HL-60 (cell line): ENCODE measurements at regions not wholly inside any gene's neighbourhood (a gene's known extent, or its start where the extent isn't known, plus 50 kb on each side); places are given as distances from the start of the nearest gene placed in this dataset.

Experiments used
- DNase-seq, 2 experiments: peaks; one replicate each; pipeline ENCODE4 v3.0.0-alpha.2; 2010 to 2020; ENCODE audit warnings: low read depth in 1 of 2, low spot score in 1 of 2
- H3K27ac ChIP-seq: fragments of 250-450 bp; sonication (Bioruptor Pico); replicated peaks from 2 replicates; pipeline ENCODE4 v1.5.1; 2020; ENCODE audit warnings: mild to moderate bottlenecking, moderate library complexity
- H3K27me3 ChIP-seq: fragments of 250-450 bp; sonication (Bioruptor Pico); 2 replicates; pipeline ENCODE4 v1.5.1; 2021; ENCODE audit warnings: mild to moderate bottlenecking, moderate library complexity; ENCODE audit not compliant: insufficient read depth, poor library complexity, severe bottlenecking
- H3K4me3 ChIP-seq: replicated peaks from 2 replicates; pipeline ENCODE4 v1.5.1; 2011; ENCODE audit warnings: mild to moderate bottlenecking, control low read depth, low read length; ENCODE audit not compliant: insufficient read depth
- CTCF ChIP-seq: IDR thresholded peaks from one replicate; pipeline ENCODE4 v1.5.1; 2011; ENCODE audit warnings: low read length, control low read depth, inconsistent platforms; ENCODE audit not compliant: insufficient read depth
- GABPA ChIP-seq: IDR thresholded peaks from 2 replicates; pipeline ENCODE4 v1.6.1; 2012; ENCODE audit warnings: low read depth
- POLR2AphosphoS5 ChIP-seq: IDR thresholded peaks from 2 replicates; pipeline ENCODE4 v1.6.1; 2012; ENCODE audit warnings: low read depth
- REST ChIP-seq: IDR thresholded peaks from 2 replicates; pipeline ENCODE4 v1.6.1; 2012; ENCODE audit warnings: low read depth; ENCODE audit not compliant: insufficient replicate concordance
- SPI1 ChIP-seq: IDR thresholded peaks from 2 replicates; pipeline ENCODE4 v1.6.1; 2012; ENCODE audit warnings: low read depth, mild to moderate bottlenecking, borderline replicate concordance

GRCh38 chr10:128254476-128254875 lies 128.3 kb upstream of the MKI67 start:
- TF ChIP-seq POLR2AphosphoS5, result no peak
- TF ChIP-seq GABPA, result no peak
- no peak for TF ChIP-seq CTCF
- TF ChIP-seq REST, result no peak
- TF ChIP-seq SPI1, result no peak
- Histone ChIP-seq H3K27ac (no peak overlapping the region), H3K27me3 (peaks cover 14% of the 10 kb centered on the region), H3K4me3 (no peak overlapping the region)
- no peak for DNase-seq

GRCh38 chr10:128257428-128257827 lies 131.2 kb upstream of the MKI67 start:
- Histone ChIP-seq H3K4me3 (no peak overlapping the region), H3K27me3 (peaks cover 8% of the 10 kb centered on the region), H3K27ac (no peak overlapping the region)
- no peak for TF ChIP-seq REST
- no peak for TF ChIP-seq CTCF
- no peak for TF ChIP-seq POLR2AphosphoS5
- TF ChIP-seq GABPA, result no peak
- TF ChIP-seq SPI1, result no peak
- peak in 1 of 2 experiments; percentile 16 for DNase-seq

- H3K27me3 ChIP-seq, result peaks cover 8% of the 10 kb centered on the region
- H3K27ac ChIP-seq, result no peak overlapping the region
- DNase-seq, result no peak
- no peak overlapping the region for H3K4me3 ChIP-seq
- TF ChIP-seq CTCF (no peak), POLR2AphosphoS5 (no peak), GABPA (no peak), SPI1 (no peak)
These were observed 132.3 kb upstream of the MKI67 start for GRCh38 chr10:128258421-128258976.
